ENCODE measurements at regions not wholly inside any gene's neighbourhood (a gene's known extent, or its start where the extent isn't known, plus 50 kb on each side); places are given as distances from the start of the nearest gene placed in this dataset.

GRCh38 chr4:138047290-138047689 lies 194.9 kb downstream of the SLC7A11 start:
- no peak for DNase-seq (ENCODE audit: low read depth, low spot score)
- CTCF ChIA-PET = interaction anchor here (1.1 kb wide), 1 partner anchor 8 kb away, joined by 3 read pairs; no protein-coding TSS in a partner anchor
- TF ChIP-seq, protein P1, sequence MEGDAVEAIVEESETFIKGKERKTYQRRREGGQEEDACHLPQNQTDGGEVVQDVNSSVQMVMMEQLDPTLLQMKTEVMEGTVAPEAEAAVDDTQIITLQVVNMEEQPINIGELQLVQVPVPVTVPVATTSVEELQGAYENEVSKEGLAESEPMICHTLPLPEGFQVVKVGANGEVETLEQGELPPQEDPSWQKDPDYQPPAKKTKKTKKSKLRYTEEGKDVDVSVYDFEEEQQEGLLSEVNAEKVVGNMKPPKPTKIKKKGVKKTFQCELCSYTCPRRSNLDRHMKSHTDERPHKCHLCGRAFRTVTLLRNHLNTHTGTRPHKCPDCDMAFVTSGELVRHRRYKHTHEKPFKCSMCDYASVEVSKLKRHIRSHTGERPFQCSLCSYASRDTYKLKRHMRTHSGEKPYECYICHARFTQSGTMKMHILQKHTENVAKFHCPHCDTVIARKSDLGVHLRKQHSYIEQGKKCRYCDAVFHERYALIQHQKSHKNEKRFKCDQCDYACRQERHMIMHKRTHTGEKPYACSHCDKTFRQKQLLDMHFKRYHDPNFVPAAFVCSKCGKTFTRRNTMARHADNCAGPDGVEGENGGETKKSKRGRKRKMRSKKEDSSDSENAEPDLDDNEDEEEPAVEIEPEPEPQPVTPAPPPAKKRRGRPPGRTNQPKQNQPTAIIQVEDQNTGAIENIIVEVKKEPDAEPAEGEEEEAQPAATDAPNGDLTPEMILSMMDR (IDR thresholded peaks at IDR 0.05; ENCODE audit: insufficient read depth, low read length, missing control alignments) = no peak
- H3K4me3 ChIP-seq (ENCODE audit: low read depth, low read length) = no peak overlapping the region
- POLR2A ChIA-PET = no interaction called here

DNA sequence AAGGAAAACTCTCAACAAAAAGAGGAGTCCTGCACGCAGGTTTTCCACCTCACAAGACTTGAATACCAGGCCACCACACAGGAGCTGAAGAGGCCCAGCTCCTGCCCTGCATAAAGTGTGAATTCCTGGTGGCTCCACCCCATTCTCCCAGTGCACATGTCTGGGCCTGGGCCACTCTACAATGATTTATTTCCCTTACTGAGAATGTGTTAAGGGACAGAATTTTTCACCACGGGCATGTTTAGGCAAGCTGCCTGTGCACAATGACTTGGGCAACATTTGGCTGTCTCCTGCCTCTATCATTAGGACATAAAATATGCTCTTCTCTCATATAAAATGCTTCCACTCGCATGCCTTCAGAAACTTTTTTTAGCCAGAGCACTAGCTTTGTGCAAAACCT lies 197.1 kb downstream of the SLC7A11 start:
- TF ChIP-seq, protein P1 (IDR thresholded peaks at IDR 0.05; ENCODE audit: insufficient read depth, low read length, missing control alignments) = no peak
- CTCF ChIA-PET = interaction anchor here (1.3 to 3.4 kb wide), 2 partner anchors 9 to 45 kb away, joined by 7 to 21 read pairs; no protein-coding TSS in a partner anchor
- no peak overlapping the region for H3K4me3 ChIP-seq (ENCODE audit: low read depth, low read length)
- no peak for DNase-seq (ENCODE audit: low read depth, low spot score)
- POLR2A ChIA-PET = no interaction called here

GRCh38 chr4:138039010-138039409 lies 203.1 kb downstream of the SLC7A11 start:
- DNase-seq (ENCODE audit: low read depth, low spot score) = no peak
- no peak overlapping the region for H3K4me3 ChIP-seq (ENCODE audit: low read depth, low read length)
- ChIA-PET CTCF (interaction anchor here (0.6 to 8.5 kb wide), 9 partner anchors 9 to 832 kb away, joined by 3 to 235 read pairs (median 17); no protein-coding TSS in a partner anchor), POLR2A (interaction anchor here (1.4 kb wide), 1 partner anchor 14 kb away, joined by 7 read pairs; no protein-coding TSS in a partner anchor)
- TF ChIP-seq, protein P1 (IDR thresholded peaks at IDR 0.05; ENCODE audit: insufficient read depth, low read length, missing control alignments) = no peak

- POLR2A ChIA-PET = interaction anchor here (0.5 kb wide), 1 partner anchor 993 kb away, joined by 3 read pairs; no protein-coding TSS in a partner anchor
- CTCF ChIA-PET = interaction anchor here (0.9 to 8.5 kb wide), 12 partner anchors 13 to 833 kb away, joined by 3 to 235 read pairs (median 10); no protein-coding TSS in a partner anchor
- no peak for DNase-seq (ENCODE audit: low read depth, low spot score)
- no peak overlapping the region for H3K4me3 ChIP-seq (ENCODE audit: low read depth, low read length)
- TF ChIP-seq, protein P1 (IDR thresholded peaks at IDR 0.05; ENCODE audit: insufficient read depth, low read length, missing control alignments) = no peak
These were observed 204.5 kb downstream of the SLC7A11 start for GRCh38 chr4:138037696-138038095.

GRCh38 chr4:138035781-138036258 lies 206.3 kb downstream of the SLC7A11 start:
- H3K4me3 ChIP-seq (ENCODE audit: low read depth, low read length) = no peak overlapping the region
- no peak for DNase-seq (ENCODE audit: low read depth, low spot score)
- TF ChIP-seq, protein P1 (IDR thresholded peaks at IDR 0.05; ENCODE audit: insufficient read depth, low read length, missing control alignments) = peak; percentile 49
- ChIA-PET CTCF (interaction anchor here (0.6 to 8.5 kb wide), 31 partner anchors 9 to 902 kb away, joined by 3 to 235 read pairs (median 6); no protein-coding TSS in a partner anchor), POLR2A (interaction anchor here (0.8 kb wide), 1 partner anchor 55 kb away, joined by 3 read pairs; no protein-coding TSS in a partner anchor)

GRCh38 chr4:138034871-138035270 lies 207.3 kb downstream of the SLC7A11 start:
- POLR2A ChIA-PET = interaction anchor here (0.8 kb wide), 1 partner anchor 56 kb away, joined by 3 read pairs; no protein-coding TSS in a partner anchor

More at GRCh38 chr4:138034871-138035270, 207.3 kb downstream of the SLC7A11 start:
- H3K4me3 ChIP-seq (ENCODE audit: low read depth, low read length) = no peak overlapping the region
- TF ChIP-seq, protein P1 (IDR thresholded peaks at IDR 0.05; ENCODE audit: insufficient read depth, low read length, missing control alignments) = no peak
- CTCF ChIA-PET = interaction anchor here (0.6 to 8.5 kb wide), 29 partner anchors 9 to 903 kb away, joined by 3 to 235 read pairs (median 6); no protein-coding TSS in a partner anchor
- DNase-seq (ENCODE audit: low read depth, low spot score) = no peak
